ENCODE measurements at regions not wholly inside any gene's neighbourhood (a gene's known extent, or its start where the extent isn't known, plus 50 kb on each side); places are given as distances from the start of the nearest gene placed in this dataset.
A peak's percentile ranks its signal among the peaks of the same experiment; 100 is the strongest.

GRCh38 chr2:225895126-225895525, 495.6 kb downstream of the NYAP2 start:
- Histone ChIP-seq H3K36me3 (no peaks in the 10 kb centered on the region), H3K27me3 (no peaks in the 10 kb centered on the region), H3K9me3 (ENCODE audit: low read depth) (no peaks in the 10 kb centered on the region), H3K4me1 (ENCODE audit: low read depth) (no peaks in the 10 kb centered on the region), H3K4me3 (no peak overlapping the region), H3K27ac (no peak overlapping the region)
- DNase-seq (ENCODE audit: low read depth in 1 of 2, low spot score in 1 of 2): peak in 1 of 2 donors; percentile 13
- TF ChIP-seq CTCF (IDR thresholded peaks at IDR 0.05; ENCODE audit: low read depth, low read length): no peak

- no peaks in the 10 kb centered on the region for H3K36me3 ChIP-seq
- H3K27me3 ChIP-seq: no peaks in the 10 kb centered on the region
- H3K4me3 ChIP-seq: no peak overlapping the region
- no peaks in the 10 kb centered on the region for H3K4me1 ChIP-seq (ENCODE audit: low read depth)
- H3K9me3 ChIP-seq (ENCODE audit: low read depth): no peaks in the 10 kb centered on the region
- no peak for TF ChIP-seq CTCF (IDR thresholded peaks at IDR 0.05; ENCODE audit: low read depth, low read length)
- H3K27ac ChIP-seq: no peak overlapping the region
- peak in 1 of 2 donors; percentile 56 for DNase-seq (ENCODE audit: low read depth in 1 of 2, low spot score in 1 of 2)
Observed at GRCh38 chr2:225894236-225894980, 494.9 kb downstream of the NYAP2 start.

- H3K27me3 ChIP-seq: no peaks in the 10 kb centered on the region
- no peaks in the 10 kb centered on the region for H3K4me1 ChIP-seq (ENCODE audit: low read depth)
- no peaks in the 10 kb centered on the region for H3K36me3 ChIP-seq
- TF ChIP-seq CTCF (IDR thresholded peaks at IDR 0.05; ENCODE audit: low read depth, low read length): no peak
- DNase-seq (ENCODE audit: low read depth in 1 of 2, low spot score in 1 of 2): no peak
- H3K27ac ChIP-seq: no peak overlapping the region
- H3K4me3 ChIP-seq: no peak overlapping the region
- no peaks in the 10 kb centered on the region for H3K9me3 ChIP-seq (ENCODE audit: low read depth)
Observed at GRCh38 chr2:225893151-225893550, 493.6 kb downstream of the NYAP2 start.

- no peaks in the 10 kb centered on the region for H3K36me3 ChIP-seq
- H3K27me3 ChIP-seq: no peaks in the 10 kb centered on the region
- H3K4me3 ChIP-seq: no peak overlapping the region
- DNase-seq (ENCODE audit: low read depth in 1 of 2, low spot score in 1 of 2): no peak
- no peaks in the 10 kb centered on the region for H3K4me1 ChIP-seq (ENCODE audit: low read depth)
- H3K27ac ChIP-seq: no peak overlapping the region
- no peaks in the 10 kb centered on the region for H3K9me3 ChIP-seq (ENCODE audit: low read depth)
- no peak for TF ChIP-seq CTCF (IDR thresholded peaks at IDR 0.05; ENCODE audit: low read depth, low read length)
Observed at GRCh38 chr2:225891771-225892170, 492.3 kb downstream of the NYAP2 start.

- Histone ChIP-seq H3K9me3 (ENCODE audit: low read depth) (no peaks in the 10 kb centered on the region), H3K27me3 (no peaks in the 10 kb centered on the region), H3K36me3 (no peaks in the 10 kb centered on the region), H3K27ac (no peak overlapping the region), H3K4me1 (ENCODE audit: low read depth) (no peaks in the 10 kb centered on the region), H3K4me3 (no peak overlapping the region)
- no peak for TF ChIP-seq CTCF (IDR thresholded peaks at IDR 0.05; ENCODE audit: low read depth, low read length)
- DNase-seq (ENCODE audit: low read depth in 1 of 2, low spot score in 1 of 2): no peak
Observed at GRCh38 chr2:225891013-225891412, 491.5 kb downstream of the NYAP2 start.

Data from cardiac muscle cell (in vitro differentiated cells and primary cell).